Upper lobe of left lung (tissue), 4 donors: ENCODE measurements at regions not wholly inside any gene's neighbourhood (a gene's known extent, or its start where the extent isn't known, plus 50 kb on each side); places are given as distances from the start of the nearest gene placed in this dataset.

Experiments used
- EP300 ChIP-seq, 4 donors: sonication (generic); formaldehyde crosslinking; IDR thresholded peaks; one replicate each; pipeline ENCODE4 v1.5.1; 2017; ENCODE audit warnings: antibody characterized with exemption in 4 of 4, control low read depth in 2 of 4
- POLR2A ChIP-seq, 4 donors: fragments of 450-650 bp; IDR thresholded peaks; one replicate each; pipeline ENCODE4 v1.5.1; 2016 to 2017; ENCODE audit warnings: antibody characterized with exemption in 4 of 4, mild to moderate bottlenecking in 2 of 4
- POLR2AphosphoS5 ChIP-seq, 2 donors: sonication (generic); formaldehyde crosslinking; IDR thresholded peaks; one replicate each; pipeline ENCODE4 v1.5.1; 2017; ENCODE audit warnings: antibody characterized with exemption in 2 of 2
- TF ChIP-seq, protein P1 (sequence below), 6 experiments: fragments of 450-650 bp in 4 of 6; fragments of 200-600 bp in 2 of 6; sonication (generic) in 2 of 6; IDR thresholded peaks; one replicate each; pipeline ENCODE4 v1.5.1; 2016 to 2019; ENCODE audit warnings: antibody characterized with exemption in 6 of 6

DNA sequence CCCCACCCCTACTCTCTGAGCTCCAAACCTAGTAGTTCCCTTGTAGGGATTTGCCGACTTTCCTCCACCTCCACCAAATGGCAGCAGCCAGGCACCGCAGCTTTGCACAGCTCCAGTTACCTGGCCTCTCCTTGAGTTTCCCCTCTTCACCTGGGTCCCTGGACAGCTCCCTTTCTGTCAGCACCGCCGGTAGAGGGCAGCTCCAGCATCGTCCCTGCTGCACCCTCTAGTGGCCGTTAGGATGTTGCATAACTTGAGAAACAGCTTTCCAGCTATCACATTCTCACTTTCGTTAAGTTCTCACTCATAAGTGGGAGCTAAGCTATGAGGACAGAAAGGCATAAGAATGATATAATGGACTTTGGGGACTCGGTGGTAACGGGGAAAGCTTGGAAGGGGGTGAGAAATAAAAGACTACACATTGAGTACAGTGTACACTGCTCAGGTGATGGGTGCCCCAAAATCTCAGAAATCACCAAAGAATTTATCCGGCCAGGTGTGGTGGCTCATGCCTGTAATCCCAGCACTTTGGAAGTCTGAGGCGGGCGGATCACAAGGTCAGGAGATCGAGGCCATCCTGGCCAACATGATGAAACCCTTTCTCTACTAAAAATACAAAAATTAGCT is 60.4 kb upstream of the OLFM4 start:
- TF ChIP-seq, protein P1, sequence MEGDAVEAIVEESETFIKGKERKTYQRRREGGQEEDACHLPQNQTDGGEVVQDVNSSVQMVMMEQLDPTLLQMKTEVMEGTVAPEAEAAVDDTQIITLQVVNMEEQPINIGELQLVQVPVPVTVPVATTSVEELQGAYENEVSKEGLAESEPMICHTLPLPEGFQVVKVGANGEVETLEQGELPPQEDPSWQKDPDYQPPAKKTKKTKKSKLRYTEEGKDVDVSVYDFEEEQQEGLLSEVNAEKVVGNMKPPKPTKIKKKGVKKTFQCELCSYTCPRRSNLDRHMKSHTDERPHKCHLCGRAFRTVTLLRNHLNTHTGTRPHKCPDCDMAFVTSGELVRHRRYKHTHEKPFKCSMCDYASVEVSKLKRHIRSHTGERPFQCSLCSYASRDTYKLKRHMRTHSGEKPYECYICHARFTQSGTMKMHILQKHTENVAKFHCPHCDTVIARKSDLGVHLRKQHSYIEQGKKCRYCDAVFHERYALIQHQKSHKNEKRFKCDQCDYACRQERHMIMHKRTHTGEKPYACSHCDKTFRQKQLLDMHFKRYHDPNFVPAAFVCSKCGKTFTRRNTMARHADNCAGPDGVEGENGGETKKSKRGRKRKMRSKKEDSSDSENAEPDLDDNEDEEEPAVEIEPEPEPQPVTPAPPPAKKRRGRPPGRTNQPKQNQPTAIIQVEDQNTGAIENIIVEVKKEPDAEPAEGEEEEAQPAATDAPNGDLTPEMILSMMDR (IDR thresholded peaks at IDR 0.05), result peak; percentile 57 to 91 (median 78)
- TF ChIP-seq POLR2A (IDR thresholded peaks at IDR 0.05) (no peak), POLR2AphosphoS5 (IDR thresholded peaks at IDR 0.05) (no peak), EP300 (IDR thresholded peaks at IDR 0.05) (no peak)
